Hematopoietic multipotent progenitor cell treated with erythropoietin and hydrocortisone succinate and interleukin-3 and kit ligand, for 17 days (in vitro differentiated cells): ENCODE measurements at regions not wholly inside any gene's neighbourhood (a gene's known extent, or its start where the extent isn't known, plus 50 kb on each side); places are given as distances from the start of the nearest gene placed in this dataset.

Experiments used
- DNase-seq: peaks from one replicate; pipeline ENCODE4 v3.0.0-alpha.2; 2015; ENCODE audit warnings: low spot score

GRCh38 chr10:130999376-131000202, 311.9 kb downstream of the TCERG1L start:
- DNase-seq, result no peak

- no peak for DNase-seq
Observed at GRCh38 chr10:131000244-131000643, 311.3 kb downstream of the TCERG1L start.

- DNase-seq, result no peak
Observed at GRCh38 chr10:131000743-131001142, 310.8 kb downstream of the TCERG1L start.

- DNase-seq, result no peak
Observed at GRCh38 chr10:131001438-131001837, 310.1 kb downstream of the TCERG1L start.

- no peak for DNase-seq
Observed at GRCh38 chr10:131002031-131002861, 309.3 kb downstream of the TCERG1L start.

GRCh38 chr10:131003455-131003854, 308.1 kb downstream of the TCERG1L start:
- no peak for DNase-seq

GRCh38 chr10:131004276-131004675, 307.2 kb downstream of the TCERG1L start:
- no peak for DNase-seq

GRCh38 chr10:131006458-131007256, 304.9 kb downstream of the TCERG1L start:
- no peak for DNase-seq

GRCh38 chr10:131009791-131010190, 301.7 kb downstream of the TCERG1L start:
- DNase-seq, result no peak

- DNase-seq, result no peak
Observed at GRCh38 chr10:131010965-131011575, 300.5 kb downstream of the TCERG1L start.

- no peak for DNase-seq
Observed at GRCh38 chr10:131011936-131012640, 299.4 kb downstream of the TCERG1L start.

GRCh38 chr10:131012641-131012985, 298.9 kb downstream of the TCERG1L start:
- no peak for DNase-seq

- DNase-seq, result no peak
Observed at GRCh38 chr10:131013281-131013912, 298.1 kb downstream of the TCERG1L start.

- no peak for DNase-seq
Observed at GRCh38 chr10:131014271-131014670, 297.2 kb downstream of the TCERG1L start.

- DNase-seq, result no peak
Observed at GRCh38 chr10:131015271-131015670, 296.2 kb downstream of the TCERG1L start.

GRCh38 chr10:131016556-131016955, 295.0 kb downstream of the TCERG1L start:
- DNase-seq, result no peak

- DNase-seq, result no peak
Observed at GRCh38 chr10:131017566-131018285, 293.8 kb downstream of the TCERG1L start.

- no peak for DNase-seq
Observed at GRCh38 chr10:131018886-131019500, 292.5 kb downstream of the TCERG1L start.

- no peak for DNase-seq
Observed at GRCh38 chr10:131019696-131020095, 291.8 kb downstream of the TCERG1L start.

- no peak for DNase-seq
Observed at GRCh38 chr10:131020775-131021174, 290.7 kb downstream of the TCERG1L start.
